ENCODE measurements at regions not wholly inside any gene's neighbourhood (a gene's known extent, or its start where the extent isn't known, plus 50 kb on each side); places are given as distances from the start of the nearest gene placed in this dataset.
"Not testable (repeated sequence)": the region's sequence is repeated elsewhere in the genome, so short reads cannot be mapped to it uniquely, and the experiment has no call there.

GRCh38 chr10:108632144-108632543 is 1291.2 kb downstream of the XPNPEP1 start:
- DNase-seq: no peak

GRCh38 chr10:108631332-108631731 is 1292.0 kb downstream of the XPNPEP1 start:
- no peak for DNase-seq

- no peak for DNase-seq
Observed at GRCh38 chr10:108629834-108630233, 1293.5 kb downstream of the XPNPEP1 start.

GRCh38 chr10:108624052-108624451 is 1299.3 kb downstream of the XPNPEP1 start:
- DNase-seq: no peak

- DNase-seq: no peak
Observed at GRCh38 chr10:108620821-108621534, 1302.3 kb downstream of the XPNPEP1 start.

GRCh38 chr10:108616559-108617285 is 1306.6 kb downstream of the XPNPEP1 start:
- DNase-seq: no peak

GRCh38 chr10:108615576-108616320 is 1307.6 kb downstream of the XPNPEP1 start:
- no peak for DNase-seq

GRCh38 chr10:108612485-108612884 is 1310.8 kb downstream of the XPNPEP1 start:
- no peak for DNase-seq

- DNase-seq: no peak
Observed at GRCh38 chr10:108608860-108609259, 1314.5 kb downstream of the XPNPEP1 start.

GRCh38 chr10:108601851-108602250 is 1321.5 kb downstream of the XPNPEP1 start:
- no peak for DNase-seq

GRCh38 chr10:108600511-108600910 is 1322.8 kb downstream of the XPNPEP1 start:
- DNase-seq: not testable (repeated sequence)

- DNase-seq: not testable (repeated sequence)
Observed at GRCh38 chr10:108599317-108599716, 1324.0 kb downstream of the XPNPEP1 start.

- no peak for DNase-seq
Observed at GRCh38 chr10:108598831-108599230, 1324.5 kb downstream of the XPNPEP1 start.

- no peak for DNase-seq
Observed at GRCh38 chr10:108598320-108598695, 1325.0 kb downstream of the XPNPEP1 start.

GRCh38 chr10:108597657-108598319 is 1325.5 kb downstream of the XPNPEP1 start:
- DNase-seq: no peak

- no peak for DNase-seq
Observed at GRCh38 chr10:108597031-108597430, 1326.3 kb downstream of the XPNPEP1 start.

GRCh38 chr10:108592956-108593355 is 1330.4 kb downstream of the XPNPEP1 start:
- no peak for DNase-seq

GRCh38 chr10:108591417-108591816 is 1331.9 kb downstream of the XPNPEP1 start:
- no peak for DNase-seq

- no peak for DNase-seq
Observed at GRCh38 chr10:108586424-108586823, 1336.9 kb downstream of the XPNPEP1 start.

GRCh38 chr10:108583877-108584276 is 1339.4 kb downstream of the XPNPEP1 start:
- DNase-seq: no peak

- no peak for DNase-seq
Observed at GRCh38 chr10:108582888-108583287, 1340.4 kb downstream of the XPNPEP1 start.

GRCh38 chr10:108582387-108582786 is 1340.9 kb downstream of the XPNPEP1 start:
- no peak for DNase-seq

GRCh38 chr10:108578258-108578657 is 1345.1 kb downstream of the XPNPEP1 start:
- DNase-seq: no peak

All from stimulated activated CD4-positive, alpha-beta T cell treated with anti-CD3 and anti-CD28 coated beads, Interleukin-2, amount 100 ng/mL, for 24 hours (primary cell).